H9 (cell line): ENCODE measurements at regions not wholly inside any gene's neighbourhood (a gene's known extent, or its start where the extent isn't known, plus 50 kb on each side); places are given as distances from the start of the nearest gene placed in this dataset.

Experiments
- DNase-seq: peaks from one replicate; pipeline ENCODE4 v3.0.0-alpha.2; 2017
- H2AFZ ChIP-seq: one replicate; pipeline ENCODE4 v1.6.1; 2013; ENCODE audit warnings: mild to moderate bottlenecking, low read length, control low read depth, moderate library complexity
- H2AK5ac ChIP-seq: 2 replicates; pipeline ENCODE4 v1.6.1; 2013; ENCODE audit warnings: low read length, control low read depth, mixed read lengths; ENCODE audit not compliant: insufficient read length
- H2BK120ac ChIP-seq: one replicate; pipeline ENCODE4 v1.6.1; 2013; ENCODE audit warnings: low read depth, mild to moderate bottlenecking, low read length, control low read depth, inconsistent platforms; ENCODE audit not compliant: poor library complexity, severe bottlenecking
- H2BK12ac ChIP-seq: 2 replicates; pipeline ENCODE4 v1.6.1; 2013; ENCODE audit warnings: low read length, control low read depth, mixed read lengths, low read depth; ENCODE audit not compliant: insufficient read length
- H2BK15ac ChIP-seq: 2 replicates; pipeline ENCODE4 v1.6.1; 2013; ENCODE audit warnings: low read depth, low read length, control low read depth
- H2BK20ac ChIP-seq: one replicate; pipeline ENCODE4 v1.6.1; 2013; ENCODE audit warnings: low read depth, mild to moderate bottlenecking, low read length, control low read depth, inconsistent platforms; ENCODE audit not compliant: poor library complexity, severe bottlenecking
- H2BK5ac ChIP-seq: 2 replicates; pipeline ENCODE4 v1.6.1; 2013; ENCODE audit warnings: low read length, control low read depth, mixed read lengths; ENCODE audit not compliant: insufficient read length
- H3K14ac ChIP-seq: 2 replicates; pipeline ENCODE4 v1.6.1; 2013; ENCODE audit warnings: low read length, control low read depth; ENCODE audit not compliant: insufficient read depth
- H3K18ac ChIP-seq: 2 replicates; pipeline ENCODE4 v1.6.1; 2013; ENCODE audit warnings: low read depth, mild to moderate bottlenecking, mixed read lengths, low read length, control low read depth; ENCODE audit not compliant: insufficient read length
- H3K23ac ChIP-seq: 2 replicates; pipeline ENCODE4 v1.6.1; 2013; ENCODE audit warnings: low read length, control low read depth, mixed read lengths, low read depth; ENCODE audit not compliant: insufficient read length
- H3K23me2 ChIP-seq: 2 replicates; pipeline ENCODE4 v1.6.1; 2013; ENCODE audit warnings: low read depth, mild to moderate bottlenecking, mixed read lengths, low read length, control low read depth; ENCODE audit not compliant: insufficient read length, poor library complexity, severe bottlenecking
- H3K27ac ChIP-seq: 2 replicates; pipeline ENCODE4 v1.5.1; 2013; ENCODE audit warnings: low read length, control low read depth, mixed read lengths, low read depth; ENCODE audit not compliant: insufficient read length
- H3K27me3 ChIP-seq: 2 replicates; pipeline ENCODE4 v1.6.1; 2013; ENCODE audit warnings: low read length, control low read depth, inconsistent platforms; ENCODE audit not compliant: insufficient read depth
- H3K4ac ChIP-seq: 2 replicates; pipeline ENCODE4 v1.6.1; 2013; ENCODE audit warnings: low read depth, mild to moderate bottlenecking, control low read depth, inconsistent platforms, low read length, moderate library complexity
- H3K4me1 ChIP-seq: 2 replicates; pipeline ENCODE4 v1.6.1; 2013; ENCODE audit warnings: low read length, control low read depth, inconsistent platforms; ENCODE audit not compliant: insufficient read depth
- H3K4me2 ChIP-seq: 2 replicates; pipeline ENCODE4 v1.6.1; 2013; ENCODE audit warnings: low read length, control low read depth, mixed read lengths; ENCODE audit not compliant: insufficient read length, insufficient read depth
- H3K56ac ChIP-seq: 2 replicates; pipeline ENCODE4 v1.6.1; 2013; ENCODE audit warnings: low read depth, mild to moderate bottlenecking, mixed read lengths, low read length, control low read depth; ENCODE audit not compliant: insufficient read length
- H3K79me1 ChIP-seq: 2 replicates; pipeline ENCODE4 v1.6.1; 2013; ENCODE audit warnings: low read depth, mild to moderate bottlenecking, moderate library complexity, low read length, control low read depth, inconsistent platforms; ENCODE audit not compliant: insufficient read depth, poor library complexity, severe bottlenecking
- H3K79me2 ChIP-seq: 2 replicates; pipeline ENCODE4 v1.6.1; 2013; ENCODE audit warnings: low read length, control low read depth, inconsistent platforms; ENCODE audit not compliant: insufficient read depth
- H3K9ac ChIP-seq: 2 replicates; pipeline ENCODE4 v1.6.1; 2013; ENCODE audit warnings: low read length, control low read depth, mixed read lengths; ENCODE audit not compliant: insufficient read length; ENCODE audit errors: extremely low read depth
- H3K9me3 ChIP-seq: one replicate; pipeline ENCODE4 v1.6.1; 2013; ENCODE audit warnings: low read depth, low read length, inconsistent platforms; ENCODE audit not compliant: control insufficient read depth
- H3T11ph ChIP-seq: one replicate; pipeline ENCODE4 v1.6.1; 2013; ENCODE audit warnings: mild to moderate bottlenecking, low read length, control low read depth, inconsistent platforms
- H4K20me1 ChIP-seq: one replicate; pipeline ENCODE4 v1.6.1; 2013; ENCODE audit not compliant: control insufficient read depth, insufficient read length, insufficient read depth
- H4K5ac ChIP-seq: 2 replicates; pipeline ENCODE4 v1.6.1; 2013; ENCODE audit warnings: low read depth, mild to moderate bottlenecking, mixed read lengths, low read length, control low read depth; ENCODE audit not compliant: insufficient read length
- H4K8ac ChIP-seq: replicated peaks from 2 replicates; pipeline ENCODE4 v1.6.1; 2013; ENCODE audit warnings: low read length, control low read depth, mixed read lengths, low read depth; ENCODE audit not compliant: insufficient read length
- H4K91ac ChIP-seq: 2 replicates; pipeline ENCODE4 v1.6.1; 2013; ENCODE audit warnings: low read depth, mild to moderate bottlenecking, moderate library complexity, mixed read lengths, low read length, control low read depth; ENCODE audit not compliant: insufficient read length
- H3K27ac Mint-ChIP-seq, 3 experiments: 2 replicates in 2 of 3; 3 replicates in 1 of 3; pipeline ENCODE4 v1.8.0; 2020 to 2021; ENCODE audit warnings: mixed read lengths in 3 of 3, mild to moderate bottlenecking in 1 of 3, moderate library complexity in 1 of 3
- H3K27me3 Mint-ChIP-seq: 2 replicates; pipeline ENCODE4 v1.8.0; 2021; ENCODE audit warnings: low read depth, mild to moderate bottlenecking, moderate library complexity, mixed read lengths
- H3K36me3 Mint-ChIP-seq, 3 experiments: 2 replicates in 2 of 3; 3 replicates in 1 of 3; pipeline ENCODE4 v1.8.0; 2020 to 2021; ENCODE audit warnings: low read depth in 3 of 3, mixed read lengths in 3 of 3; ENCODE audit not compliant: insufficient read depth in 1 of 3
- H3K4me1 Mint-ChIP-seq, 2 experiments: 2 replicates each; pipeline ENCODE4 v1.8.0; 2020; ENCODE audit warnings: mixed read lengths in 2 of 2
- H3K4me3 Mint-ChIP-seq, 2 experiments: 2 replicates in 1 of 2; 3 replicates in 1 of 2; pipeline ENCODE4 v1.8.0; 2020 to 2021; ENCODE audit warnings: mild to moderate bottlenecking in 2 of 2, mixed read lengths in 2 of 2, moderate library complexity in 1 of 2
- H3K9me3 Mint-ChIP-seq, 2 experiments: 2 replicates in 1 of 2; 3 replicates in 1 of 2; pipeline ENCODE4 v1.8.0; 2020; ENCODE audit warnings: mild to moderate bottlenecking in 2 of 2, mixed read lengths in 2 of 2, moderate library complexity in 1 of 2
- CTCF ChIP-seq: fragments of 200-600 bp; sonication (generic); conservative IDR thresholded peaks from 3 replicates; pipeline ENCODE4 v1.8.0; 2021; ENCODE audit warnings: antibody characterized with exemption, mild to moderate bottlenecking
- WGBS: extraction: QIAGEN DNeasy Blood & Tissue Kit; methylation state at CpG from one replicate; pipeline ENCODE4 v1.1.7; 2013; ENCODE audit warnings: missing lambda C conversion rate, low lambda C conversion rate, mixed read lengths; ENCODE audit not compliant: insufficient read length; ENCODE audit errors: extremely low coverage; 5-methylcytosine and 5-hydroxymethylcytosine counted together

- no peak overlapping the region for H2BK5ac ChIP-seq
- H3K18ac ChIP-seq = no peak overlapping the region
- H4K8ac ChIP-seq = no peak overlapping the region
- no peak overlapping the region for H2BK20ac ChIP-seq
- DNase-seq = no peak
- H2BK15ac ChIP-seq = no peak overlapping the region
- H3K27me3 Mint-ChIP-seq = no peaks in the 10 kb centered on the region
- H2AK5ac ChIP-seq = no peak overlapping the region
- H4K91ac ChIP-seq = no peak overlapping the region
- no peaks in the 10 kb centered on the region for H3K9me3 Mint-ChIP-seq
- no peaks in the 10 kb centered on the region for H3K79me2 ChIP-seq
- H3K4ac ChIP-seq = no peak overlapping the region
- no peak overlapping the region for H2BK12ac ChIP-seq
- no peak overlapping the region for H3K23ac ChIP-seq
- no peak overlapping the region for H3K56ac ChIP-seq
- no peaks in the 10 kb centered on the region for H3K23me2 ChIP-seq
- no peaks in the 10 kb centered on the region for H3K4me1 Mint-ChIP-seq
- no peaks in the 10 kb centered on the region for H3K27me3 ChIP-seq
- H3K14ac ChIP-seq = no peak overlapping the region
- no peak overlapping the region for H3T11ph ChIP-seq
- H2AFZ ChIP-seq = no peak overlapping the region
- H3K27ac ChIP-seq = no peak overlapping the region
- H3K9ac ChIP-seq = no peak overlapping the region
- no peak for TF ChIP-seq CTCF
- no peak overlapping the region for H4K5ac ChIP-seq
- H3K4me1 ChIP-seq = no peaks in the 10 kb centered on the region
- no peaks in the 10 kb centered on the region for H3K79me1 ChIP-seq
- no peaks in the 10 kb centered on the region for H3K36me3 Mint-ChIP-seq
- no peaks in the 10 kb centered on the region for H4K20me1 ChIP-seq
- no CpG with 5 or more reads among the region's 3 CpGs for WGBS
- no peak overlapping the region for H3K4me3 Mint-ChIP-seq
- H3K27ac Mint-ChIP-seq = no peak overlapping the region; a peak in 1 of 7 replicates
- H3K9me3 ChIP-seq = no peaks in the 10 kb centered on the region
- H2BK120ac ChIP-seq = no peak overlapping the region
- H3K4me2 ChIP-seq = no peak overlapping the region
Observed at GRCh38 chr11:23611726-23612125, 751.5 kb upstream of the CCDC179 start.
